Sigmoid colon (tissue), 6 donors: ENCODE measurements at regions not wholly inside any gene's neighbourhood (a gene's known extent, or its start where the extent isn't known, plus 50 kb on each side); places are given as distances from the start of the nearest gene placed in this dataset.

ENCODE experiments used
- DNase-seq: peaks from one replicate; pipeline ENCODE4 v3.0.0-alpha.2; 2019
- H3K27ac ChIP-seq, 4 donors: fragments of 200-600 bp; sonication (generic); one replicate each; pipeline ENCODE4 v1.5.1; 2016 to 2019; ENCODE audit warnings: mild to moderate bottlenecking in 1 of 4
- H3K27me3 ChIP-seq, 3 donors: fragments of 200-600 bp; sonication (generic); one replicate each; pipeline ENCODE4 v1.5.1; 2019; ENCODE audit warnings: mild to moderate bottlenecking in 1 of 3
- H3K36me3 ChIP-seq, 4 donors: fragments of 200-600 bp; sonication (generic); one replicate each; pipeline ENCODE4 v1.5.1; 2016 to 2019
- H3K4me1 ChIP-seq, 4 donors: fragments of 200-600 bp; sonication (generic); one replicate each; pipeline ENCODE4 v1.5.1; 2017 to 2019
- H3K4me3 ChIP-seq, 4 donors: fragments of 200-600 bp; sonication (generic); one replicate each; pipeline ENCODE4 v1.5.1; 2017 to 2019; ENCODE audit warnings: mild to moderate bottlenecking in 2 of 4, moderate library complexity in 1 of 4
- H3K9me3 ChIP-seq, 4 donors: fragments of 200-600 bp in 3 of 4; sonication (generic) in 3 of 4; one replicate each; pipeline versions ENCODE4 v1.5.1 to v1.6.1; 2013 to 2019
- CTCF ChIP-seq, 4 experiments: fragments of 450-650 bp in 3 of 4; fragments of 200-600 bp in 1 of 4; IDR thresholded peaks; one replicate each; pipeline ENCODE4 v1.5.1; 2016 to 2019; ENCODE audit warnings: antibody characterized with exemption in 4 of 4, mild to moderate bottlenecking in 3 of 4, moderate library complexity in 2 of 4
- EP300 ChIP-seq, 4 donors: sonication (generic); formaldehyde crosslinking; IDR thresholded peaks; one replicate each; pipeline ENCODE4 v1.6.1; 2017; ENCODE audit warnings: antibody characterized with exemption in 4 of 4
- POLR2A ChIP-seq, 2 donors: fragments of 450-650 bp; IDR thresholded peaks; one replicate each; pipeline ENCODE4 v1.6.1; 2016; ENCODE audit warnings: antibody characterized with exemption in 2 of 2, mild to moderate bottlenecking in 2 of 2, moderate library complexity in 2 of 2
- POLR2AphosphoS5 ChIP-seq, 4 donors: sonication (generic); formaldehyde crosslinking; IDR thresholded peaks; one replicate each; pipeline ENCODE4 v1.6.1; 2017; ENCODE audit warnings: antibody characterized with exemption in 4 of 4
- WGBS, 2 donors: extraction: QIAGEN DNeasy Blood & Tissue Kit; methylation state at CpG; one replicate each; pipeline ENCODE4 v1.1.7; 2013; 5-methylcytosine and 5-hydroxymethylcytosine counted together
- intact Hi-C: fragments of 100-400 bp; cut with DNase I; formaldehyde crosslinking; loops from one replicate; pipeline ENCODE4 v1.15.1; 2023
- donor health status: healthy with polysubstance abuse.
- donor health status: healthy.

- intact Hi-C loops, result no loop called here
- H3K9me3 ChIP-seq, result peaks cover 0 to 3% (median 0%) of the 10 kb centered on the region in 4 donors
- H3K4me3 ChIP-seq, result no peak overlapping the region
- DNase-seq, result no peak
- WGBS, 2 donors, result 93 to 97% methylated on average over 4 of the region's 4 CpGs
- H3K27me3 ChIP-seq, result no peaks in the 10 kb centered on the region
- no peaks in the 10 kb centered on the region for H3K36me3 ChIP-seq
- H3K27ac ChIP-seq, result no peak overlapping the region
- TF ChIP-seq CTCF (IDR thresholded peaks at IDR 0.05), result no peak
- no peak for TF ChIP-seq POLR2AphosphoS5 (IDR thresholded peaks at IDR 0.05)
- TF ChIP-seq EP300 (IDR thresholded peaks at IDR 0.05), result no peak
- TF ChIP-seq POLR2A (IDR thresholded peaks at IDR 0.05), result no peak
- H3K4me1 ChIP-seq, result no peaks in the 10 kb centered on the region
These were observed 231.1 kb upstream of the GADL1 start for GRCh38 chr3:31125413-31126020.

DNA sequence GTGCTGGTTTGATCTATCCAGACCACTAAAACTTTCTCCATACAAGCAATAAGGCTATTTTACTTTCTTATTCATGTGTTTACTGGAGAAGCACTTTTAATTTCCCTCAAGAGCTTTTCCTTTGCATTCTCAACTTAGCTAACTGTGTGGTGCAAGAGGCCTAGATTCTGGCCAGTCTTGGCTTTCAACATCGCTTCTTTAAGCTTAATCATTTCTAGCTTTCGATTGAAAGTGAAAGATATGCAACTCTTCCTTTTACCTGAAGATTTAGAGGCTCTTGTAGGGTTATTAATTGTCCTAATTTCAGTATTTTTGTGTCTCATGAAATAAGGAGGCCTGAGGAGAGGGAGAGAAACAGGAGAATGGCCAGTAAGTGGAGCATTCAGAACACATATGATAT, 234.8 kb upstream of the GADL1 start:
- Histone ChIP-seq H3K27me3 (no peaks in the 10 kb centered on the region), H3K4me1 (no peaks in the 10 kb centered on the region), H3K36me3 (no peaks in the 10 kb centered on the region), H3K27ac (no peak overlapping the region), H3K4me3 (no peak overlapping the region), H3K9me3 (peaks cover 0 to 2% (median 0%) of the 10 kb centered on the region in 4 donors)
- TF ChIP-seq POLR2A (IDR thresholded peaks at IDR 0.05) (no peak), CTCF (IDR thresholded peaks at IDR 0.05) (no peak), EP300 (IDR thresholded peaks at IDR 0.05) (no peak), POLR2AphosphoS5 (IDR thresholded peaks at IDR 0.05) (no peak)
- intact Hi-C loops, result no loop called here
- 92 to 96% methylated on average over 2 of the region's 2 CpGs for WGBS, 2 donors
- DNase-seq, result no peak

DNA sequence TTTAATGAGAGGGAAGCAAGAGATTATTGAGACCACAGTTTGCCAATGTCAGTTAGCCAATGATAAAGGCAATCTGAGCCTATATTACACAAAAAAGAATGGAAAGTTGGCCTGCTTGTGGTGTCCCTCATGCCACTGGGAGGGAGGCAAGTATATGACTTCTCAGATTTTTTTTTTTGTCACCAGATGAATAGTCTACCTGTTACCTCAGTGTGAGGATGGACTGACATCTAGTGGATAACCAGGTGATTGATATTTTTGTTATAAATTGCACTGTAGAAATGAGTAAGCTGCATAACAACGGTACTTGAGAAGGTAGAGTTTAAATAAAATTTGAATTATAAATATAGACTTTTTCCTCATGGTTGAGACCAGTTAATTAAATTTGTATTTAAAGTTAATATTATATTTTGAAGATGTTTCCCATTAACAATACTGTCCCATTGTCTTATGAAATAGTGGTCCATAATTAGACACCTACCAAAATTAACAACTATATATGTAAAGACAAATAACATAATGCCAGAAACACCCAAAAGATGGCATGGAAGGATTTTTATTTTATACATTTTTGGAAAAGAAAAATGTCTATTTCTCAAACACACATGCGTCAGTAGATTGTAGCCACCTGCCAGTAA, 237.8 kb upstream of the GADL1 start:
- no peak for DNase-seq
- Histone ChIP-seq H3K4me1 (no peaks in the 10 kb centered on the region), H3K27me3 (no peaks in the 10 kb centered on the region), H3K27ac (no peak overlapping the region), H3K36me3 (no peaks in the 10 kb centered on the region), H3K9me3 (no peaks in the 10 kb centered on the region), H3K4me3 (no peak overlapping the region)
- WGBS, 2 donors, result 63 to 79% methylated on average over 2 of the region's 2 CpGs
- no peak for TF ChIP-seq EP300 (IDR thresholded peaks at IDR 0.05)
- peak in 1 of 4 experiments; percentile 40 for TF ChIP-seq CTCF (IDR thresholded peaks at IDR 0.05)
- TF ChIP-seq POLR2AphosphoS5 (IDR thresholded peaks at IDR 0.05), result no peak
- TF ChIP-seq POLR2A (IDR thresholded peaks at IDR 0.05), result no peak
- intact Hi-C loops, result no loop called here

GRCh38 chr3:31133541-31133940, 239.1 kb upstream of the GADL1 start:
- intact Hi-C loops, result no loop called here
- WGBS, 2 donors, result 94 to 97% methylated on average over 1 of the region's 1 CpG
- no peaks in the 10 kb centered on the region for H3K36me3 ChIP-seq
- no peak overlapping the region for H3K4me3 ChIP-seq
- no peak for TF ChIP-seq POLR2AphosphoS5 (IDR thresholded peaks at IDR 0.05)
- no peak for TF ChIP-seq EP300 (IDR thresholded peaks at IDR 0.05)
- no peak overlapping the region for H3K27ac ChIP-seq
- no peak for DNase-seq
- no peaks in the 10 kb centered on the region for H3K4me1 ChIP-seq
- H3K9me3 ChIP-seq, result no peaks in the 10 kb centered on the region
- no peaks in the 10 kb centered on the region for H3K27me3 ChIP-seq

DNA sequence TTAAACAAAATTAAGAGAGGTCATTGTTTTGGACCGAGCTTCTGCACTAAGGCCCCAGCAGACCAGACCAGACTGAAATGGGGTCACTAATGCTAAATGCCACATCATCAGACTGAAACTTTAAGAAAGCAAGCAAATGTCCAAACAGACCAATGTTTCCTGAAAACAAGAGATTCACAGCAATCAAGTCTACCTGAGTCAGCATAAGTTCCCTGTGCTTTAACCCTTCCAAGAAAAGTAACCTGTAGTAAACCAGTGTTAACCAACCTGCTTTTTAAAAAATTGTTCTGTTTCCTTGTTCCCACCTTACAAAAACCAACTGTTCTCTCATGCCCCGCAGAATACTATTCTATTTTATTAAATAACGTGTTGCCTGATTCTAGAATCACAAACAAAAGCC, 241.1 kb upstream of the GADL1 start:
- TF ChIP-seq CTCF (IDR thresholded peaks at IDR 0.05), result no peak
- TF ChIP-seq POLR2AphosphoS5 (IDR thresholded peaks at IDR 0.05), result no peak
- TF ChIP-seq EP300 (IDR thresholded peaks at IDR 0.05), result no peak
- TF ChIP-seq POLR2A (IDR thresholded peaks at IDR 0.05), result no peak
- Histone ChIP-seq H3K27me3 (no peaks in the 10 kb centered on the region), H3K4me1 (no peaks in the 10 kb centered on the region), H3K9me3 (no peaks in the 10 kb centered on the region), H3K4me3 (no peak overlapping the region), H3K36me3 (no peaks in the 10 kb centered on the region), H3K27ac (no peak overlapping the region)
- no peak for DNase-seq
- WGBS, 2 donors, result 80 to 83% methylated on average over 3 of the region's 3 CpGs
- intact Hi-C loops, result no loop called here
